Smooth muscle cell (in vitro differentiated cells): ENCODE measurements at regions not wholly inside any gene's neighbourhood (a gene's known extent, or its start where the extent isn't known, plus 50 kb on each side); places are given as distances from the start of the nearest gene placed in this dataset.

Experiments
- DNase-seq: peaks from one replicate; lab custom pipeline; 2025; ENCODE audit not compliant: unreplicated experiment; lab: John Stamatoyannopoulos, UW
- H2AFZ ChIP-seq: fragments of 200-600 bp; sonication (generic); 2 replicates; pipeline ENCODE4 v1.6.0; 2016; ENCODE audit warnings: antibody characterized with exemption, low read depth, mild to moderate bottlenecking
- H3F3A ChIP-seq: fragments of 200-600 bp; sonication (generic); 2 replicates; pipeline ENCODE4 v1.6.0; 2017; ENCODE audit warnings: antibody characterized with exemption, low read depth
- H3K27ac ChIP-seq: fragments of 200-600 bp; sonication (generic); 2 replicates; pipeline ENCODE4 v1.5.1; 2016; ENCODE audit warnings: low read depth, mild to moderate bottlenecking
- H3K27me3 ChIP-seq: fragments of 200-600 bp; sonication (generic); 2 replicates; pipeline ENCODE4 v1.6.1; 2016; ENCODE audit warnings: low read depth, mild to moderate bottlenecking
- H3K36me3 ChIP-seq: fragments of 200-600 bp; sonication (generic); 2 replicates; pipeline ENCODE4 v1.5.1; 2016; ENCODE audit warnings: low read depth
- H3K4me1 ChIP-seq: fragments of 200-600 bp; sonication (generic); 2 replicates; pipeline ENCODE4 v1.5.1; 2016; ENCODE audit warnings: low read depth
- H3K4me2 ChIP-seq: fragments of 200-600 bp; sonication (generic); 2 replicates; pipeline ENCODE4 v1.6.0; 2016; ENCODE audit warnings: mild to moderate bottlenecking
- H3K4me3 ChIP-seq: fragments of 200-600 bp; sonication (generic); 2 replicates; pipeline ENCODE4 v1.5.1; 2016; ENCODE audit warnings: mild to moderate bottlenecking
- H3K79me2 ChIP-seq: fragments of 200-600 bp; sonication (generic); 2 replicates; pipeline ENCODE4 v1.6.0; 2016; ENCODE audit warnings: low read depth, mild to moderate bottlenecking
- H3K9ac ChIP-seq: fragments of 200-600 bp; sonication (generic); 2 replicates; pipeline ENCODE4 v1.6.0; 2016; ENCODE audit warnings: low read depth
- H3K9me3 ChIP-seq: fragments of 200-600 bp; sonication (generic); replicated peaks from 2 replicates; pipeline ENCODE4 v1.5.1; 2016; ENCODE audit warnings: low read depth
- H4K20me1 ChIP-seq: fragments of 200-600 bp; sonication (generic); 2 replicates; pipeline ENCODE4 v1.6.0; 2016; ENCODE audit warnings: low read depth
- CTCF ChIP-seq: fragments of 200-600 bp; sonication (generic); IDR thresholded peaks from 2 replicates; pipeline ENCODE4 v1.5.1; 2017; ENCODE audit warnings: borderline replicate concordance, mild to moderate bottlenecking, antibody characterized with exemption; ENCODE audit not compliant: insufficient read depth, poor library complexity, severe bottlenecking
- WGBS: methylation state at CpG from one replicate; pipeline ENCODE4 v1.1.7; 2016; ENCODE audit warnings: low lambda C conversion rate; 5-methylcytosine and 5-hydroxymethylcytosine counted together

GRCh38 chr5:133712562-133712961 is 100.2 kb upstream of the FSTL4 start:
- no peak for TF ChIP-seq CTCF
- Histone ChIP-seq H3K4me3 (no peak overlapping the region), H3K9me3 (no peaks in the 10 kb centered on the region)

GRCh38 chr5:133709209-133709725 is 96.9 kb upstream of the FSTL4 start:
- Histone ChIP-seq H3K4me2 (no peak overlapping the region), H3K4me1 (no peaks in the 10 kb centered on the region), H3K27me3 (no peaks in the 10 kb centered on the region), H3F3A (no peaks in the 10 kb centered on the region), H3K27ac (no peak overlapping the region), H2AFZ (no peak overlapping the region), H3K9me3 (no peaks in the 10 kb centered on the region), H3K36me3 (no peaks in the 10 kb centered on the region), H3K9ac (no peak overlapping the region), H4K20me1 (no peaks in the 10 kb centered on the region), H3K4me3 (no peak overlapping the region), H3K79me2 (no peaks in the 10 kb centered on the region)
- no peak for DNase-seq
- WGBS = 26% methylated on average over 2 of the region's 2 CpGs
- TF ChIP-seq CTCF = no peak

More at GRCh38 chr5:133712562-133712961, 100.2 kb upstream of the FSTL4 start:
- Histone ChIP-seq H2AFZ (no peak overlapping the region), H3K27me3 (no peaks in the 10 kb centered on the region), H3K79me2 (no peaks in the 10 kb centered on the region), H3K4me1 (no peaks in the 10 kb centered on the region), H3K9ac (no peak overlapping the region), H3K36me3 (no peaks in the 10 kb centered on the region), H3K4me2 (no peak overlapping the region), H3K27ac (no peak overlapping the region), H3F3A (no peaks in the 10 kb centered on the region), H4K20me1 (no peaks in the 10 kb centered on the region)
- no peak for DNase-seq
- WGBS = 88% methylated on average over 7 of the region's 7 CpGs

- Histone ChIP-seq H4K20me1 (no peaks in the 10 kb centered on the region), H3K4me2 (no peak overlapping the region), H3K4me3 (no peak overlapping the region), H3K79me2 (no peaks in the 10 kb centered on the region), H3K36me3 (no peaks in the 10 kb centered on the region), H3K27me3 (no peaks in the 10 kb centered on the region), H3K4me1 (no peaks in the 10 kb centered on the region), H2AFZ (no peak overlapping the region), H3K9me3 (no peaks in the 10 kb centered on the region), H3K9ac (no peak overlapping the region), H3F3A (no peaks in the 10 kb centered on the region), H3K27ac (no peak overlapping the region)
- 89% methylated on average over 3 of the region's 3 CpGs for WGBS
- no peak for TF ChIP-seq CTCF
- no peak for DNase-seq
Measured at GRCh38 chr5:133708331-133708850, 96.0 kb upstream of the FSTL4 start.

- Histone ChIP-seq H3F3A (no peaks in the 10 kb centered on the region), H3K79me2 (no peaks in the 10 kb centered on the region), H4K20me1 (no peaks in the 10 kb centered on the region), H3K27ac (no peak overlapping the region), H3K27me3 (no peaks in the 10 kb centered on the region), H2AFZ (no peak overlapping the region), H3K9me3 (no peaks in the 10 kb centered on the region), H3K36me3 (no peaks in the 10 kb centered on the region), H3K4me3 (no peak overlapping the region), H3K4me1 (no peaks in the 10 kb centered on the region), H3K4me2 (no peak overlapping the region), H3K9ac (no peak overlapping the region)
- 65% methylated on average over 2 of the region's 2 CpGs for WGBS
- TF ChIP-seq CTCF = no peak
- no peak for DNase-seq
Measured at GRCh38 chr5:133707629-133708028, 95.3 kb upstream of the FSTL4 start.
